H9 (cell line): ENCODE measurements at regions not wholly inside any gene's neighbourhood (a gene's known extent, or its start where the extent isn't known, plus 50 kb on each side); places are given as distances from the start of the nearest gene placed in this dataset.

Experiments used
- DNase-seq: peaks from one replicate; pipeline ENCODE4 v3.0.0-alpha.2; 2017
- H2AFZ ChIP-seq: one replicate; pipeline ENCODE4 v1.6.1; 2013; ENCODE audit warnings: mild to moderate bottlenecking, low read length, control low read depth, moderate library complexity
- H2AK5ac ChIP-seq: 2 replicates; pipeline ENCODE4 v1.6.1; 2013; ENCODE audit warnings: low read length, control low read depth, mixed read lengths; ENCODE audit not compliant: insufficient read length
- H2BK120ac ChIP-seq: one replicate; pipeline ENCODE4 v1.6.1; 2013; ENCODE audit warnings: low read depth, mild to moderate bottlenecking, low read length, control low read depth, inconsistent platforms; ENCODE audit not compliant: poor library complexity, severe bottlenecking
- H2BK12ac ChIP-seq: 2 replicates; pipeline ENCODE4 v1.6.1; 2013; ENCODE audit warnings: low read length, control low read depth, mixed read lengths, low read depth; ENCODE audit not compliant: insufficient read length
- H2BK15ac ChIP-seq: 2 replicates; pipeline ENCODE4 v1.6.1; 2013; ENCODE audit warnings: low read depth, low read length, control low read depth
- H2BK20ac ChIP-seq: one replicate; pipeline ENCODE4 v1.6.1; 2013; ENCODE audit warnings: low read depth, mild to moderate bottlenecking, low read length, control low read depth, inconsistent platforms; ENCODE audit not compliant: poor library complexity, severe bottlenecking
- H2BK5ac ChIP-seq: 2 replicates; pipeline ENCODE4 v1.6.1; 2013; ENCODE audit warnings: low read length, control low read depth, mixed read lengths; ENCODE audit not compliant: insufficient read length
- H3K14ac ChIP-seq: 2 replicates; pipeline ENCODE4 v1.6.1; 2013; ENCODE audit warnings: low read length, control low read depth; ENCODE audit not compliant: insufficient read depth
- H3K18ac ChIP-seq: 2 replicates; pipeline ENCODE4 v1.6.1; 2013; ENCODE audit warnings: low read depth, mild to moderate bottlenecking, mixed read lengths, low read length, control low read depth; ENCODE audit not compliant: insufficient read length
- H3K23ac ChIP-seq: 2 replicates; pipeline ENCODE4 v1.6.1; 2013; ENCODE audit warnings: low read length, control low read depth, mixed read lengths, low read depth; ENCODE audit not compliant: insufficient read length
- H3K23me2 ChIP-seq: 2 replicates; pipeline ENCODE4 v1.6.1; 2013; ENCODE audit warnings: low read depth, mild to moderate bottlenecking, mixed read lengths, low read length, control low read depth; ENCODE audit not compliant: insufficient read length, poor library complexity, severe bottlenecking
- H3K27ac ChIP-seq: 2 replicates; pipeline ENCODE4 v1.5.1; 2013; ENCODE audit warnings: low read length, control low read depth, mixed read lengths, low read depth; ENCODE audit not compliant: insufficient read length
- H3K27me3 ChIP-seq: 2 replicates; pipeline ENCODE4 v1.6.1; 2013; ENCODE audit warnings: low read length, control low read depth, inconsistent platforms; ENCODE audit not compliant: insufficient read depth
- H3K4ac ChIP-seq: 2 replicates; pipeline ENCODE4 v1.6.1; 2013; ENCODE audit warnings: low read depth, mild to moderate bottlenecking, control low read depth, inconsistent platforms, low read length, moderate library complexity
- H3K4me1 ChIP-seq: 2 replicates; pipeline ENCODE4 v1.6.1; 2013; ENCODE audit warnings: low read length, control low read depth, inconsistent platforms; ENCODE audit not compliant: insufficient read depth
- H3K4me2 ChIP-seq: 2 replicates; pipeline ENCODE4 v1.6.1; 2013; ENCODE audit warnings: low read length, control low read depth, mixed read lengths; ENCODE audit not compliant: insufficient read length, insufficient read depth
- H3K56ac ChIP-seq: 2 replicates; pipeline ENCODE4 v1.6.1; 2013; ENCODE audit warnings: low read depth, mild to moderate bottlenecking, mixed read lengths, low read length, control low read depth; ENCODE audit not compliant: insufficient read length
- H3K79me1 ChIP-seq: 2 replicates; pipeline ENCODE4 v1.6.1; 2013; ENCODE audit warnings: low read depth, mild to moderate bottlenecking, moderate library complexity, low read length, control low read depth, inconsistent platforms; ENCODE audit not compliant: insufficient read depth, poor library complexity, severe bottlenecking
- H3K79me2 ChIP-seq: 2 replicates; pipeline ENCODE4 v1.6.1; 2013; ENCODE audit warnings: low read length, control low read depth, inconsistent platforms; ENCODE audit not compliant: insufficient read depth
- H3K9ac ChIP-seq: 2 replicates; pipeline ENCODE4 v1.6.1; 2013; ENCODE audit warnings: low read length, control low read depth, mixed read lengths; ENCODE audit not compliant: insufficient read length; ENCODE audit errors: extremely low read depth
- H3K9me3 ChIP-seq: one replicate; pipeline ENCODE4 v1.6.1; 2013; ENCODE audit warnings: low read depth, low read length, inconsistent platforms; ENCODE audit not compliant: control insufficient read depth
- H3T11ph ChIP-seq: one replicate; pipeline ENCODE4 v1.6.1; 2013; ENCODE audit warnings: mild to moderate bottlenecking, low read length, control low read depth, inconsistent platforms
- H4K20me1 ChIP-seq: one replicate; pipeline ENCODE4 v1.6.1; 2013; ENCODE audit not compliant: control insufficient read depth, insufficient read length, insufficient read depth
- H4K5ac ChIP-seq: 2 replicates; pipeline ENCODE4 v1.6.1; 2013; ENCODE audit warnings: low read depth, mild to moderate bottlenecking, mixed read lengths, low read length, control low read depth; ENCODE audit not compliant: insufficient read length
- H4K8ac ChIP-seq: replicated peaks from 2 replicates; pipeline ENCODE4 v1.6.1; 2013; ENCODE audit warnings: low read length, control low read depth, mixed read lengths, low read depth; ENCODE audit not compliant: insufficient read length
- H4K91ac ChIP-seq: 2 replicates; pipeline ENCODE4 v1.6.1; 2013; ENCODE audit warnings: low read depth, mild to moderate bottlenecking, moderate library complexity, mixed read lengths, low read length, control low read depth; ENCODE audit not compliant: insufficient read length
- H3K27ac Mint-ChIP-seq, 3 experiments: 2 replicates in 2 of 3; 3 replicates in 1 of 3; pipeline ENCODE4 v1.8.0; 2020 to 2021; ENCODE audit warnings: mixed read lengths in 3 of 3, mild to moderate bottlenecking in 1 of 3, moderate library complexity in 1 of 3
- H3K27me3 Mint-ChIP-seq: 2 replicates; pipeline ENCODE4 v1.8.0; 2021; ENCODE audit warnings: low read depth, mild to moderate bottlenecking, moderate library complexity, mixed read lengths
- H3K36me3 Mint-ChIP-seq, 3 experiments: 2 replicates in 2 of 3; 3 replicates in 1 of 3; pipeline ENCODE4 v1.8.0; 2020 to 2021; ENCODE audit warnings: low read depth in 3 of 3, mixed read lengths in 3 of 3; ENCODE audit not compliant: insufficient read depth in 1 of 3
- H3K4me1 Mint-ChIP-seq, 2 experiments: 2 replicates each; pipeline ENCODE4 v1.8.0; 2020; ENCODE audit warnings: mixed read lengths in 2 of 2
- H3K4me3 Mint-ChIP-seq, 2 experiments: 2 replicates in 1 of 2; 3 replicates in 1 of 2; pipeline ENCODE4 v1.8.0; 2020 to 2021; ENCODE audit warnings: mild to moderate bottlenecking in 2 of 2, mixed read lengths in 2 of 2, moderate library complexity in 1 of 2
- H3K9me3 Mint-ChIP-seq, 2 experiments: 2 replicates in 1 of 2; 3 replicates in 1 of 2; pipeline ENCODE4 v1.8.0; 2020; ENCODE audit warnings: mild to moderate bottlenecking in 2 of 2, mixed read lengths in 2 of 2, moderate library complexity in 1 of 2
- WGBS: extraction: QIAGEN DNeasy Blood & Tissue Kit; methylation state at CpG from one replicate; pipeline ENCODE4 v1.1.7; 2013; ENCODE audit warnings: missing lambda C conversion rate, low lambda C conversion rate, mixed read lengths; ENCODE audit not compliant: insufficient read length; ENCODE audit errors: extremely low coverage; 5-methylcytosine and 5-hydroxymethylcytosine counted together
- TF ChIP-seq, protein P1 (sequence below): fragments of 200-600 bp; sonication (generic); conservative IDR thresholded peaks from 3 replicates; pipeline ENCODE4 v1.8.0; 2021; ENCODE audit warnings: antibody characterized with exemption, mild to moderate bottlenecking

DNA sequence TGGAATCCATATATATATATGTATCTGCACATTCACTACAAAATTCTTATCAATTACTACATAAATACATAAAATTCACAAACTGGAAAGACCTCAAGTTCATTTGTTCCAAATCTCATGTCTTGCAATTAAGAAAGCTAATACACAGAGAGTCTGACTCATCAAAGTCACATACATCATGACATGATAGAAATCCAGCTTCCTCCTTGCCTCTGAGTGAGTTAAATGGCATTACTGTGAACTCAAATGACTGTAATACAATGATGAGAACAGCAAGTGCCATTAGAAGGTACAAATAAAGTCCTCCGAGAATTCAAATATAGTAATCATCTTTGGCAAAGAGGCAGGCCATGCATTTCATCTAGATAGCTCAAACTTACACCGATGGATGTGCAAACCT is 55.1 kb upstream of the AGTR1 start:
- Histone ChIP-seq H4K8ac (no peak overlapping the region), H4K5ac (no peak overlapping the region), H3K4me2 (no peak overlapping the region), H3K18ac (no peak overlapping the region), H3K14ac (no peak overlapping the region), H3K56ac (no peak overlapping the region), H2BK12ac (no peak overlapping the region), H3K23me2 (no peaks in the 10 kb centered on the region), H3K4ac (no peak overlapping the region), H4K20me1 (no peaks in the 10 kb centered on the region), H2BK120ac (no peak overlapping the region), H3K79me1 (no peaks in the 10 kb centered on the region), H3K4me1 (peaks cover 3% of the 10 kb centered on the region; the same call in 1 of the 2 replicates), H3K9ac (no peak overlapping the region), H2BK15ac (no peak overlapping the region), H2AFZ (no peak overlapping the region), H4K91ac (no peak overlapping the region), H3K23ac (no peak overlapping the region), H3K27ac (no peak overlapping the region), H2BK20ac (no peak overlapping the region), H3K27me3 (no peaks in the 10 kb centered on the region), H3K79me2 (no peaks in the 10 kb centered on the region), H3T11ph (no peak overlapping the region), H2AK5ac (no peak overlapping the region), H2BK5ac (no peak overlapping the region), H3K9me3 (no peaks in the 10 kb centered on the region)
- Mint-ChIP-seq H3K27me3 (no peaks in the 10 kb centered on the region), H3K4me3 (no peak overlapping the region), H3K27ac (no peak overlapping the region), H3K9me3 (peaks cover 0 to 3% of the 10 kb centered on the region in 2 experiments; a peak in 1 of 5 replicates), H3K36me3 (no peaks in the 10 kb centered on the region), H3K4me1 (peaks cover 12 to 15% of the 10 kb centered on the region in 2 experiments)
- WGBS, result no CpG with 5 or more reads among the region's 2 CpGs
- TF ChIP-seq, protein P1, sequence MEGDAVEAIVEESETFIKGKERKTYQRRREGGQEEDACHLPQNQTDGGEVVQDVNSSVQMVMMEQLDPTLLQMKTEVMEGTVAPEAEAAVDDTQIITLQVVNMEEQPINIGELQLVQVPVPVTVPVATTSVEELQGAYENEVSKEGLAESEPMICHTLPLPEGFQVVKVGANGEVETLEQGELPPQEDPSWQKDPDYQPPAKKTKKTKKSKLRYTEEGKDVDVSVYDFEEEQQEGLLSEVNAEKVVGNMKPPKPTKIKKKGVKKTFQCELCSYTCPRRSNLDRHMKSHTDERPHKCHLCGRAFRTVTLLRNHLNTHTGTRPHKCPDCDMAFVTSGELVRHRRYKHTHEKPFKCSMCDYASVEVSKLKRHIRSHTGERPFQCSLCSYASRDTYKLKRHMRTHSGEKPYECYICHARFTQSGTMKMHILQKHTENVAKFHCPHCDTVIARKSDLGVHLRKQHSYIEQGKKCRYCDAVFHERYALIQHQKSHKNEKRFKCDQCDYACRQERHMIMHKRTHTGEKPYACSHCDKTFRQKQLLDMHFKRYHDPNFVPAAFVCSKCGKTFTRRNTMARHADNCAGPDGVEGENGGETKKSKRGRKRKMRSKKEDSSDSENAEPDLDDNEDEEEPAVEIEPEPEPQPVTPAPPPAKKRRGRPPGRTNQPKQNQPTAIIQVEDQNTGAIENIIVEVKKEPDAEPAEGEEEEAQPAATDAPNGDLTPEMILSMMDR, result no peak
- no peak for DNase-seq
